Adrenal gland (tissue), 9 donors: ENCODE measurements at regions not wholly inside any gene's neighbourhood (a gene's known extent, or its start where the extent isn't known, plus 50 kb on each side); places are given as distances from the start of the nearest gene placed in this dataset.

Experiments
- DNase-seq, 7 donors: peaks; one replicate each; pipeline ENCODE4 v3.0.0-alpha.2; 2019 to 2020
- H3K27ac ChIP-seq, 5 donors: fragments of 200-600 bp; sonication (generic) in 4 of 5; 1 replicate in 3 of 5; 2 replicates in 2 of 5; pipeline versions ENCODE4 v1.5.1 to v1.8.0; 2016 to 2020; ENCODE audit warnings: mild to moderate bottlenecking in 1 of 5
- H3K27me3 ChIP-seq: fragments of 200-600 bp; 2 replicates; pipeline ENCODE4 v1.8.0; 2021
- H3K36me3 ChIP-seq, 2 donors: fragments of 200-600 bp; replicated peaks in 1 of 2; 1 replicate in 1 of 2; 2 replicates in 1 of 2; pipeline versions ENCODE4 v1.5.1 to v1.8.0; 2018 to 2022
- H3K4me1 ChIP-seq, 2 donors: fragments of 200-600 bp; replicated peaks in 1 of 2; 1 replicate in 1 of 2; 2 replicates in 1 of 2; pipeline versions ENCODE4 v1.5.1 to v1.8.0; 2018 to 2021
- H3K4me3 ChIP-seq, 4 donors: fragments of 200-600 bp; sonication (generic) in 3 of 4; one replicate each; pipeline ENCODE4 v1.5.1; 2016 to 2018
- H3K9me3 ChIP-seq, 3 donors: fragments of 200-600 bp; sonication (generic) in 1 of 3; replicated peaks in 1 of 3; 1 replicate in 2 of 3; 2 replicates in 1 of 3; pipeline versions ENCODE4 v1.5.1 to v1.8.0; 2016 to 2021
- POLR2A ChIP-seq, 2 donors: fragments of 450-650 bp; IDR thresholded peaks; one replicate each; pipeline ENCODE4 v1.6.1; 2017; ENCODE audit warnings: antibody characterized with exemption in 2 of 2, mild to moderate bottlenecking in 2 of 2, moderate library complexity in 1 of 2
- WGBS, 4 donors: extraction: QIAGEN DNeasy Blood & Tissue Kit in 2 of 4; methylation state at CpG; one replicate each; pipeline versions ENCODE4 v1.1.5 to v1.1.7; 2013 to 2017; 5-methylcytosine and 5-hydroxymethylcytosine counted together
- intact Hi-C, 2 donors: fragments of 100-400 bp; cut with DNase I; formaldehyde crosslinking; loops; one replicate each; pipeline versions ENCODE4 v1.14.1 to v1.15.0; 2022 to 2023
- TF ChIP-seq, protein P1 (sequence below), 6 experiments: fragments of 450-650 bp in 4 of 6; fragments of 200-600 bp in 2 of 6; sonication (generic) in 1 of 6; IDR thresholded peaks; 1 replicate in 5 of 6; 2 replicates in 1 of 6; pipeline versions ENCODE4 v1.5.1 to v1.8.0; 2016 to 2021; ENCODE audit warnings: antibody characterized with exemption in 6 of 6, mild to moderate bottlenecking in 2 of 6, moderate library complexity in 1 of 6
- donor health status: healthy with polysubstance abuse.
- donor health status: Bipolar disorder and iron deficiency.
- donor health status: DM: yes; HTN: yes; CAD: no.
- donor health status: DM: no; HTN: no; CAD: no.
- donor health status: DM: no; HTN: no; CAD: no.

- Histone ChIP-seq H3K27me3 (no peaks in the 10 kb centered on the region), H3K27ac (no peak overlapping the region), H3K4me3 (no peak overlapping the region), H3K9me3 (no peaks in the 10 kb centered on the region), H3K4me1 (no peaks in the 10 kb centered on the region), H3K36me3 (no peaks in the 10 kb centered on the region)
- no peak for DNase-seq
- 67 to 75% (median 73%) methylated on average over 3 of the region's 3 CpGs for WGBS, 4 donors
- intact Hi-C loops = no loop called here
- no peak for TF ChIP-seq POLR2A (IDR thresholded peaks at IDR 0.05)
These were observed 442.9 kb upstream of the ATP2B1 start for GRCh38 chr12:90151491-90152015.

DNA sequence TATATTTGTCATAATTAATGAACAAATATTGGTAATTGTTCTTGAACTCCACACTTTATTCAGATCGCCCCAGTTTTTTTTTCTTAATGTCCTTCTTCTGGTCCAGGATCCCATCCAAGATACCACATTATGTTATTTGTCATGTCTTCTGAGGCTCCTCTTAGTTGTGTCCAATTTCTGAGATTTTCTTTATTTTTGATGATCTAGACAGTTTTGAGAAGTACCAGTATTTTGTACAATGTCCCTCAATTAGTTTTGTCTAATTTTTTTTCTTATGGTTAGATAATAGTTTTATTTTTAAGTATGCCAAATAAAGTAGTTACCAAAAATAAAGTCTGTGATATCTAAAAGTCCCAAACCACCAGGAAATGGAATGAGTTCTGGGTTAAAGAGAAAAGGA lies 440.8 kb upstream of the ATP2B1 start:
- H3K4me3 ChIP-seq = no peak overlapping the region
- 85 to 100% (median 93%) methylated on average over 1 of the region's 1 CpG for WGBS, 4 donors
- peak overlapping the region in 1 of 5 donors; percentile 24 for H3K27ac ChIP-seq
- no peak for TF ChIP-seq POLR2A (IDR thresholded peaks at IDR 0.05)
- TF ChIP-seq, protein P1, sequence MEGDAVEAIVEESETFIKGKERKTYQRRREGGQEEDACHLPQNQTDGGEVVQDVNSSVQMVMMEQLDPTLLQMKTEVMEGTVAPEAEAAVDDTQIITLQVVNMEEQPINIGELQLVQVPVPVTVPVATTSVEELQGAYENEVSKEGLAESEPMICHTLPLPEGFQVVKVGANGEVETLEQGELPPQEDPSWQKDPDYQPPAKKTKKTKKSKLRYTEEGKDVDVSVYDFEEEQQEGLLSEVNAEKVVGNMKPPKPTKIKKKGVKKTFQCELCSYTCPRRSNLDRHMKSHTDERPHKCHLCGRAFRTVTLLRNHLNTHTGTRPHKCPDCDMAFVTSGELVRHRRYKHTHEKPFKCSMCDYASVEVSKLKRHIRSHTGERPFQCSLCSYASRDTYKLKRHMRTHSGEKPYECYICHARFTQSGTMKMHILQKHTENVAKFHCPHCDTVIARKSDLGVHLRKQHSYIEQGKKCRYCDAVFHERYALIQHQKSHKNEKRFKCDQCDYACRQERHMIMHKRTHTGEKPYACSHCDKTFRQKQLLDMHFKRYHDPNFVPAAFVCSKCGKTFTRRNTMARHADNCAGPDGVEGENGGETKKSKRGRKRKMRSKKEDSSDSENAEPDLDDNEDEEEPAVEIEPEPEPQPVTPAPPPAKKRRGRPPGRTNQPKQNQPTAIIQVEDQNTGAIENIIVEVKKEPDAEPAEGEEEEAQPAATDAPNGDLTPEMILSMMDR (IDR thresholded peaks at IDR 0.05) = no peak
- no peaks in the 10 kb centered on the region for H3K4me1 ChIP-seq
- intact Hi-C loops = no loop called here
- no peak for DNase-seq
- no peaks in the 10 kb centered on the region for H3K36me3 ChIP-seq
- H3K27me3 ChIP-seq = no peaks in the 10 kb centered on the region
- no peaks in the 10 kb centered on the region for H3K9me3 ChIP-seq

- no peak overlapping the region for H3K4me3 ChIP-seq
These were observed 420.9 kb upstream of the ATP2B1 start for GRCh38 chr12:90129366-90130030.

DNA sequence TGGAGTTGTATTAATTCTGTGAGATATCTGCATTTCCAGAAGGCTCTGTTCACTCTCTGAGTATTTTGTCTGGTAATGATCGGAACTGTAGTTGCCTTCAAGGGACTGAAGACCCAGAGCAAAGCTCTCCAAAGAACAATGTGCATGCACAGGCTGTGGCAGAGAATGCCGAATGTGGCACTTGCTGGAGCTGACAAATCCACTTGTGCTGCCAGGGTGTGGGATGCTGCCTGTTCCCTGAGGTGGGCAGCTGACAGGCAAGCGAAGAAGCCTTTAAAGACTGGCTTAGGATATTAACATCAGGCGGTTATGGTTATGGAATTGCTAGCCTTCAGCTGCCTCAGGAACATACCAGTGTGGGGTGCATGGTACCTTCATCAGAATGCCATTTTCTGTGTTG lies 419.9 kb upstream of the ATP2B1 start:
- no peak overlapping the region for H3K4me3 ChIP-seq
- H3K27me3 ChIP-seq = no peaks in the 10 kb centered on the region
- intact Hi-C loops = no loop called here
- H3K9me3 ChIP-seq = no peaks in the 10 kb centered on the region
- TF ChIP-seq, protein P1 (IDR thresholded peaks at IDR 0.05) = no peak
- TF ChIP-seq POLR2A (IDR thresholded peaks at IDR 0.05) = no peak
- no peak overlapping the region for H3K27ac ChIP-seq
- H3K4me1 ChIP-seq = no peaks in the 10 kb centered on the region
- no peak for DNase-seq
- no peaks in the 10 kb centered on the region for H3K36me3 ChIP-seq
- 61 to 73% (median 64%) methylated on average over 4 of the region's 4 CpGs for WGBS, 4 donors

More at GRCh38 chr12:90129366-90130030, 420.9 kb upstream of the ATP2B1 start:
- Histone ChIP-seq H3K9me3 (no peaks in the 10 kb centered on the region), H3K27ac (no peak overlapping the region), H3K27me3 (no peaks in the 10 kb centered on the region), H3K4me1 (no peaks in the 10 kb centered on the region), H3K36me3 (no peaks in the 10 kb centered on the region)
- no peak for TF ChIP-seq POLR2A (IDR thresholded peaks at IDR 0.05)
- TF ChIP-seq, protein P1 (IDR thresholded peaks at IDR 0.05) = no peak
- no peak for DNase-seq
- intact Hi-C loops = no loop called here
- 75 to 81% (median 79%) methylated on average over 4 of the region's 4 CpGs for WGBS, 4 donors

GRCh38 chr12:90126125-90126524 lies 417.5 kb upstream of the ATP2B1 start:
- no peak for TF ChIP-seq POLR2A (IDR thresholded peaks at IDR 0.05)
- TF ChIP-seq, protein P1 (IDR thresholded peaks at IDR 0.05) = no peak
- Histone ChIP-seq H3K27me3 (no peaks in the 10 kb centered on the region), H3K9me3 (no peaks in the 10 kb centered on the region), H3K4me1 (no peaks in the 10 kb centered on the region), H3K4me3 (no peak overlapping the region), H3K36me3 (no peaks in the 10 kb centered on the region), H3K27ac (no peak overlapping the region)
- WGBS, 4 donors = 68 to 77% (median 70%) methylated on average over 2 of the region's 2 CpGs
- DNase-seq = no peak
- intact Hi-C loops = no loop called here
